NB4 (cell line): ENCODE measurements at regions not wholly inside any gene's neighbourhood (a gene's known extent, or its start where the extent isn't known, plus 50 kb on each side); places are given as distances from the start of the nearest gene placed in this dataset.

ENCODE experiments used
- CTCF ChIP-seq: IDR thresholded peaks from one replicate; pipeline ENCODE4 v1.5.1; 2012; ENCODE audit warnings: low read depth, low read length
- MAX ChIP-seq: IDR thresholded peaks from 2 replicates; pipeline ENCODE4 v1.6.1; 2011; ENCODE audit warnings: low read depth, low read length
- POLR2A ChIP-seq: IDR thresholded peaks from 2 replicates; pipeline ENCODE4 v1.6.1; 2011; ENCODE audit warnings: mild to moderate bottlenecking; ENCODE audit not compliant: insufficient read length; ENCODE audit errors: extremely low read depth

- TF ChIP-seq POLR2A = no peak
- no peak for TF ChIP-seq CTCF
- TF ChIP-seq MAX = no peak
Measured at GRCh38 chr4:14241574-14241973, 614.0 kb upstream of the BOD1L1 start.
